Activated naive CD4-positive, alpha-beta T cell treated with anti-CD3 and anti-CD28 coated beads for 36 hours (primary cell): ENCODE measurements at regions not wholly inside any gene's neighbourhood (a gene's known extent, or its start where the extent isn't known, plus 50 kb on each side); places are given as distances from the start of the nearest gene placed in this dataset.
"Not testable (repeated sequence)": the region's sequence is repeated elsewhere in the genome, so short reads cannot be mapped to it uniquely, and the experiment has no call there.

ENCODE experiments used
- CTCF ChIA-PET: fragments of 350-600 bp; sonication (Branson Sonifier 250); formaldehyde crosslinking; loops from one replicate; lab custom pipeline; 2021; ENCODE audit warnings: antibody characterized with exemption; lab: Charles Lee
- DNase-seq: peaks from one replicate; pipeline ENCODE4 v3.0.0-alpha.2; 2020
- H3K27ac Mint-ChIP-seq: one replicate; pipeline ENCODE4 v1.8.0; 2021; ENCODE audit warnings: mild to moderate bottlenecking, mixed read lengths
- H3K27me3 Mint-ChIP-seq: one replicate; pipeline ENCODE4 v1.8.0; 2021; ENCODE audit warnings: low read depth, mixed read lengths
- H3K36me3 Mint-ChIP-seq: one replicate; pipeline ENCODE4 v1.8.0; 2021; ENCODE audit warnings: low read depth, mixed read lengths
- H3K4me1 Mint-ChIP-seq: one replicate; pipeline ENCODE4 v1.8.0; 2021; ENCODE audit warnings: low read depth, mixed read lengths
- H3K4me3 Mint-ChIP-seq: one replicate; pipeline ENCODE4 v1.8.0; 2021; ENCODE audit warnings: mild to moderate bottlenecking, moderate library complexity, mixed read lengths
- H3K9me3 Mint-ChIP-seq: one replicate; pipeline ENCODE4 v1.8.0; 2021; ENCODE audit warnings: mixed read lengths
- intact Hi-C: fragments of 100-400 bp; cut with micrococcal nuclease; formaldehyde crosslinking; loops from one replicate; pipeline ENCODE4 v1.15.1; 2023

- Mint-ChIP-seq H3K4me1 (no peaks in the 10 kb centered on the region), H3K27ac (no peak overlapping the region), H3K27me3 (peaks cover 8% of the 10 kb centered on the region), H3K36me3 (no peaks in the 10 kb centered on the region), H3K4me3 (no peak overlapping the region), H3K9me3 (no peaks in the 10 kb centered on the region)
- no peak for DNase-seq
- intact Hi-C loops = loop anchor here (5.0 to 10.0 kb wide), 2 partner anchors 1039 to 1251 kb away; no protein-coding TSS in a partner anchor
- CTCF ChIA-PET = interaction anchor here (0.6 to 0.7 kb wide), 4 partner anchors 16 to 1006 kb away, joined by 3 read pairs; no protein-coding TSS in a partner anchor
Observed at GRCh38 chr5:143966280-143966679, 154.3 kb downstream of the HMHB1 start.

- Mint-ChIP-seq H3K9me3 (no peaks in the 10 kb centered on the region), H3K4me3 (no peak overlapping the region), H3K27ac (no peak overlapping the region), H3K36me3 (no peaks in the 10 kb centered on the region), H3K4me1 (no peaks in the 10 kb centered on the region), H3K27me3 (peaks cover 16% of the 10 kb centered on the region)
- intact Hi-C loops = loop anchor here (2.0 to 10.0 kb wide), 6 partner anchors 143 to 1253 kb away; no protein-coding TSS in a partner anchor
- CTCF ChIA-PET = interaction anchor here (0.6 to 1.4 kb wide), 23 partner anchors 9 to 1220 kb away, joined by 3 to 11 read pairs (median 3); no protein-coding TSS in a partner anchor
- peak; percentile 6 for DNase-seq
Observed at GRCh38 chr5:143968071-143968878, 156.3 kb downstream of the HMHB1 start.

GRCh38 chr5:143970159-143970558, 158.2 kb downstream of the HMHB1 start:
- Mint-ChIP-seq H3K9me3 (no peaks in the 10 kb centered on the region), H3K4me1 (no peaks in the 10 kb centered on the region), H3K36me3 (no peaks in the 10 kb centered on the region), H3K4me3 (no peak overlapping the region), H3K27me3 (peaks cover 20% of the 10 kb centered on the region), H3K27ac (no peak overlapping the region)
- no peak for DNase-seq
- CTCF ChIA-PET = no interaction called here
- intact Hi-C loops = no loop called here

DNA sequence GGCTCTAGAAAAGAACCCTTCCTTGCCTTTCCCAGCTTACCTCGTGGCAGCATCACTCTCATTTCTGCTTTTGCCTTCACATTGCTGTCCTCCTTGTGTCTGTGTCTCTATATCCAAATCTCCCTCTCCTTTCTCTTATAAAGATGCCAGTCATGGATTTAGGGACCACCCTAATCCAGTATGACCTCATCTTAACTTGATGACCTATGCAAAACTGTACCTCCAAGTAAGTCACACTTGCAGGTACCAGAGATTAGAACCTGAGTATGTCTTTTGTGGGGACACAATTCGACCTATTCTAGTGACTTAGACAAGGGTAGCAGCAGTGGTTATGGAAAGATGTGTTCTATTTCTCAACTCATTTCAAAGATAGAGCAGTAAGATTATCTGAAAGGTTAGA, 160.1 kb downstream of the HMHB1 start:
- intact Hi-C loops = no loop called here
- Mint-ChIP-seq H3K27ac (no peak overlapping the region), H3K4me1 (no peaks in the 10 kb centered on the region), H3K27me3 (peaks cover 20% of the 10 kb centered on the region), H3K4me3 (no peak overlapping the region), H3K36me3 (no peaks in the 10 kb centered on the region), H3K9me3 (no peaks in the 10 kb centered on the region)
- CTCF ChIA-PET = no interaction called here
- no peak for DNase-seq

GRCh38 chr5:143976055-143976454, 164.1 kb downstream of the HMHB1 start:
- intact Hi-C loops = no loop called here
- H3K36me3 Mint-ChIP-seq = no peaks in the 10 kb centered on the region
- H3K27me3 Mint-ChIP-seq = peaks cover 15% of the 10 kb centered on the region
- no peak for DNase-seq
- no peaks in the 10 kb centered on the region for H3K9me3 Mint-ChIP-seq
- no peak overlapping the region for H3K4me3 Mint-ChIP-seq
- CTCF ChIA-PET = interaction anchor here (2.2 kb wide), 1 partner anchor 8 kb away, joined by 11 read pairs; no protein-coding TSS in a partner anchor
- no peak overlapping the region for H3K27ac Mint-ChIP-seq
- peaks cover 3% of the 10 kb centered on the region for H3K4me1 Mint-ChIP-seq

GRCh38 chr5:143977891-143978461, 166.0 kb downstream of the HMHB1 start:
- no peaks in the 10 kb centered on the region for H3K9me3 Mint-ChIP-seq
- no peak overlapping the region for H3K27ac Mint-ChIP-seq
- no peak overlapping the region for H3K4me3 Mint-ChIP-seq
- DNase-seq = no peak
- no peaks in the 10 kb centered on the region for H3K36me3 Mint-ChIP-seq
- CTCF ChIA-PET = interaction anchor here (1.4 to 2.2 kb wide), 2 partner anchors 10 kb away, joined by 7 to 11 read pairs; no protein-coding TSS in a partner anchor
- peaks cover 3% of the 10 kb centered on the region for H3K4me1 Mint-ChIP-seq
- intact Hi-C loops = loop anchor here (2.0 kb wide), 1 partner anchor 215 kb away; no protein-coding TSS in a partner anchor
- H3K27me3 Mint-ChIP-seq = peaks cover 4% of the 10 kb centered on the region

- H3K36me3 Mint-ChIP-seq = no peaks in the 10 kb centered on the region
- H3K4me3 Mint-ChIP-seq = no peak overlapping the region
- H3K27me3 Mint-ChIP-seq = peaks cover 3% of the 10 kb centered on the region
- peaks cover 3% of the 10 kb centered on the region for H3K4me1 Mint-ChIP-seq
- CTCF ChIA-PET = interaction anchor here (1.4 kb wide), 1 partner anchor 11 kb away, joined by 7 read pairs; no protein-coding TSS in a partner anchor
- intact Hi-C loops = loop anchor here (2.0 kb wide), 1 partner anchor 214 kb away; no protein-coding TSS in a partner anchor
- H3K27ac Mint-ChIP-seq = peak overlapping the region; percentile 38
- no peaks in the 10 kb centered on the region for H3K9me3 Mint-ChIP-seq
- DNase-seq = peak; percentile 8
Observed at GRCh38 chr5:143979044-143979690, 167.2 kb downstream of the HMHB1 start.

DNA sequence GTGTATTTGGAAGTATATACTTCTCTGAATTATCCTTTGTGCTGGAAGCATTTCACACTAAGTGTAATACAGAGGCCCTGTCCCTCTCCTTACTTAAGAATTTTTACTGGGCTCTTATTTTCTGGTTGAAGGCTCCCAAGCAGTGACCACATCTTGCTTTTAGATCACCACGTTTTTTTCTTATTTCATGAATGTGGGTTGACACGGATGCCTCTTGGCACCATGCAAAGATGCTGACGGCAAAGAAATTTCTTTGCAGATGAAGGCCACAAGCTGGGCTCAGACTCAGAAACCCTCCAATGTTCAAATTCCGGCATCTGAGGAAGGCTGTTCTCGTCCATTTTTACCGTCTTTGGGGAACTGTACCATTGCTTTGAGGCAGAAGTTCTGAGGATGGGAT, 168.5 kb downstream of the HMHB1 start:
- Mint-ChIP-seq H3K9me3 (no peaks in the 10 kb centered on the region), H3K4me1 (peaks cover 3% of the 10 kb centered on the region), H3K36me3 (no peaks in the 10 kb centered on the region), H3K27ac (no peak overlapping the region), H3K4me3 (no peak overlapping the region), H3K27me3 (peaks cover 3% of the 10 kb centered on the region)
- DNase-seq = no peak
- CTCF ChIA-PET = no interaction called here
- intact Hi-C loops = no loop called here

DNA sequence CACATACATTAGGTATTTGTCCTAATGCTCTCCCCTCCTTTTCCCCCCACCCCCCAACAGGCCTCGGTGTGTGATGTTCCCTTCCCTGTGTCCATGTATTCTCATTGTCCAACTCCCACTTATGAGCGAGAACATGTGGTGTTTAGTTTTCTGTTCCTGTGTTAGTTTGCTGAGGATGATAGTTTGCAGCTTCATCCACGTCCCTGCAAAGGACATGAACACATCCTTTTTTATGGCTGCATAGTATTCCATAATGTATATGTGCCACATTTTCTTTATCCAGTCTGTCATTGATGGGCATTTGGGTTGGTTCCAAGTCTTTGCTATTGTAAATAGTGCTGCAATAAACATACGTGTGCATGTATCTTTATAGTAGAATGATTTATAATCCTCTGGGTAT, 171.0 kb downstream of the HMHB1 start:
- intact Hi-C loops, H3K36me3 Mint-ChIP-seq, H3K27me3 Mint-ChIP-seq, H3K27ac Mint-ChIP-seq, H3K9me3 Mint-ChIP-seq, H3K4me1 Mint-ChIP-seq, H3K4me3 Mint-ChIP-seq, DNase-seq: not testable (repeated sequence)
- CTCF ChIA-PET = interaction anchor here (0.6 kb wide), 1 partner anchor 16 kb away, joined by 3 read pairs; no protein-coding TSS in a partner anchor

- no peaks in the 10 kb centered on the region for H3K36me3 Mint-ChIP-seq
- CTCF ChIA-PET = no interaction called here
Observed at GRCh38 chr5:143985832-143986515, 174.0 kb downstream of the HMHB1 start.

DNA sequence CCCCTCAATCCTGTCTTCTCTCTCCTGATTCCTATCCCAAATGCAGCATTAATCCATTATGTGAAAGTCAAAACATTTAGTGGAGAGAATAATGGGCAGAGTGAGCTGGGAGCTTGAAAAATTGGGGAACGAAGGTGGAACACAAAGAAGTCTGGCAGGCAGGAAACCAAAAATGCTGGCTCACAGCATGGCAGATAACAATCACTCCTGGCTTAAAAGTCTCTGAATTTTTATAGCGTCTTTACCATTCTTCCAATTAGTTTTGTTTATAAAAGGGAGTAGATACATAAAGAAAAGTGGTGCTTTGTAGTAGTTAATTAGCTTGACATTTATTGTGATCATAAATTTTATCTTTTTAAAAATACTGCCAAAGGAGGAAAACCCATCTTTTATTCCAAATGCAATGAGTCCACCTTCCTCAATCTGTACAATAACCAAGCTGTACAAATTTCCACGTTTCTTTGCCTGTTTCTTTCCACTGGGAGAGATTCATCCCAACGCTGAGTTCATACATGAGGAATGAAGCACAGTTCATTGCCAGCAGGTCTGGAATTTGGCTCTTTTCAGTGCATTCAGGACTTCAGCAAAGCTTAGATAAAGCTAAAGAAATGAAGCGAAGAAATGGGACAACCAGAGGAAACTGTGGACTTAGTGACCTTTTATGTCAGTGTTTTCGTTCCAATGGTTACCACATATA, 174.7 kb downstream of the HMHB1 start:
- no peaks in the 10 kb centered on the region for H3K36me3 Mint-ChIP-seq
- H3K9me3 Mint-ChIP-seq = no peaks in the 10 kb centered on the region
- DNase-seq = no peak
- H3K27ac Mint-ChIP-seq = no peak overlapping the region
- CTCF ChIA-PET = no interaction called here
- H3K4me3 Mint-ChIP-seq = no peak overlapping the region
- H3K4me1 Mint-ChIP-seq = peaks cover 7% of the 10 kb centered on the region
- peaks cover 11% of the 10 kb centered on the region for H3K27me3 Mint-ChIP-seq
- intact Hi-C loops = no loop called here

More at GRCh38 chr5:143985832-143986515, 174.0 kb downstream of the HMHB1 start:
- Mint-ChIP-seq H3K27me3 (peaks cover 11% of the 10 kb centered on the region), H3K4me1 (peaks cover 7% of the 10 kb centered on the region), H3K9me3 (no peaks in the 10 kb centered on the region), H3K4me3 (no peak overlapping the region), H3K27ac (no peak overlapping the region)
- intact Hi-C loops = no loop called here
- DNase-seq = no peak
